OCI-LY7 (cell line): ENCODE measurements at regions not wholly inside any gene's neighbourhood (a gene's known extent, or its start where the extent isn't known, plus 50 kb on each side); places are given as distances from the start of the nearest gene placed in this dataset.

ENCODE experiments used
- BruUV-seq: library from RNA; stranded (reverse); fragments of 400-500 nt; replicated peaks from 2 replicates; lab custom pipeline; 2021; lab: Mats Ljungman, UMichigan
- CTCF ChIA-PET: fragments of 300-600 bp; sonication (Branson Sonifier 250); formaldehyde crosslinking; loops from one replicate; lab custom pipeline; 2022; ENCODE audit warnings: antibody characterized with exemption; ENCODE audit not compliant: unreplicated experiment; lab: Charles Lee
- POLR2A ChIA-PET: fragments of 300-600 bp; sonication (Branson Sonifier 250); formaldehyde crosslinking; loops from one replicate; lab custom pipeline; 2022; ENCODE audit warnings: antibody characterized with exemption; lab: Charles Lee
- DNase-seq: peaks from one replicate; pipeline ENCODE4 v3.0.0-alpha.2; 2015; ENCODE audit warnings: low spot score
- H2AFZ ChIP-seq: fragments of 200-600 bp; sonication (generic), shearing (Covaris generic); 2 replicates; pipeline ENCODE4 v1.6.1; 2014; ENCODE audit warnings: mild to moderate bottlenecking, antibody characterized with exemption, low read length, moderate library complexity
- H3K27ac ChIP-seq: fragments of 200-600 bp; sonication (generic); 2 replicates; pipeline ENCODE4 v1.5.1; 2014; ENCODE audit warnings: mixed run types, low read depth, mild to moderate bottlenecking, moderate library complexity, low read length, inconsistent platforms; ENCODE audit not compliant: poor library complexity, severe bottlenecking
- H3K36me3 ChIP-seq: fragments of 200-600 bp; sonication (generic); 2 replicates; pipeline ENCODE4 v1.6.1; 2014; ENCODE audit warnings: mild to moderate bottlenecking, antibody characterized with exemption, low read length, moderate library complexity, mixed read lengths; ENCODE audit not compliant: insufficient read depth
- H3K4me1 ChIP-seq: fragments of 200-600 bp; sonication (generic); 2 replicates; pipeline ENCODE4 v1.5.1; 2014; ENCODE audit warnings: mild to moderate bottlenecking, low read length; ENCODE audit not compliant: insufficient read depth, poor library complexity, severe bottlenecking
- H3K4me2 ChIP-seq: fragments of 200-600 bp; sonication (generic); 2 replicates; pipeline ENCODE4 v1.6.1; 2014; ENCODE audit warnings: mild to moderate bottlenecking, low read length
- H3K4me3 ChIP-seq: fragments of 200-600 bp; sonication (generic); 2 replicates; pipeline ENCODE4 v1.5.1; 2014; ENCODE audit warnings: mild to moderate bottlenecking, low read depth, low read length; ENCODE audit not compliant: poor library complexity, severe bottlenecking
- H3K79me2 ChIP-seq: fragments of 200-600 bp; sonication (generic); 2 replicates; pipeline ENCODE4 v1.6.1; 2016; ENCODE audit warnings: low read depth, mild to moderate bottlenecking, low read length, moderate library complexity, mixed read lengths; ENCODE audit not compliant: insufficient read depth
- H3K9me2 ChIP-seq: fragments of 200-600 bp; sonication (generic); 2 replicates; pipeline ENCODE4 v1.6.1; 2016; ENCODE audit warnings: mild to moderate bottlenecking, low read length, mixed read lengths; ENCODE audit not compliant: insufficient read depth
- H3K9me3 ChIP-seq: fragments of 200-600 bp; sonication (generic); 2 replicates; pipeline ENCODE4 v1.6.1; 2014; ENCODE audit warnings: mild to moderate bottlenecking, mixed run types, low read length, mixed read lengths
- H4K20me1 ChIP-seq: fragments of 200-600 bp; sonication (generic); 2 replicates; pipeline ENCODE4 v1.6.1; 2014; ENCODE audit warnings: mild to moderate bottlenecking, antibody characterized with exemption, low read length, moderate library complexity, mixed read lengths; ENCODE audit not compliant: insufficient read depth
- CTCF ChIP-seq: fragments of 200-600 bp; sonication (generic); conservative IDR thresholded peaks from 2 replicates; pipeline ENCODE4 v1.5.1; 2014; ENCODE audit warnings: mild to moderate bottlenecking, antibody characterized with exemption, low read length, moderate library complexity, mixed read lengths
- EZH2phosphoT487 ChIP-seq: fragments of 200-600 bp; sonication (generic); IDR thresholded peaks from 2 replicates; pipeline ENCODE4 v1.6.1; 2018; ENCODE audit warnings: low read depth, borderline replicate concordance, mild to moderate bottlenecking, mixed run types, antibody characterized with exemption, low read length, moderate library complexity, mixed read lengths
- intact Hi-C: fragments of 100-400 bp; cut with micrococcal nuclease; formaldehyde crosslinking; loops from one replicate; pipeline ENCODE4 v1.10.0; 2022; ENCODE audit not compliant: unreplicated experiment

- Histone ChIP-seq H3K4me2 (no peak overlapping the region), H4K20me1 (no peaks in the 10 kb centered on the region), H2AFZ (no peak overlapping the region), H3K79me2 (no peaks in the 10 kb centered on the region), H3K9me2 (no peaks in the 10 kb centered on the region), H3K36me3 (no peaks in the 10 kb centered on the region), H3K9me3 (no peaks in the 10 kb centered on the region), H3K4me3 (no peak overlapping the region), H3K4me1 (no peaks in the 10 kb centered on the region), H3K27ac (no peak overlapping the region)
- intact Hi-C loops, result no loop called here
- POLR2A ChIA-PET, result interaction anchor here (0.8 to 2.3 kb wide), 3 partner anchors 8 to 20 kb away, joined by 3 to 9 read pairs (median 4); no protein-coding TSS in a partner anchor
- no peak for DNase-seq
- TF ChIP-seq EZH2phosphoT487 (no peak), CTCF (no peak)
- no TSS peak for BruUV-seq
- CTCF ChIA-PET, result no interaction called here
These were observed 521.5 kb downstream of the PDCD6IP start for GRCh38 chr3:34319881-34320280.

GRCh38 chr3:34323517-34323916 lies 525.1 kb downstream of the PDCD6IP start:
- BruUV-seq, result no TSS peak
- no peak for DNase-seq
- no peak for TF ChIP-seq EZH2phosphoT487
- no peak for TF ChIP-seq CTCF
- Histone ChIP-seq H3K4me2 (no peak overlapping the region), H3K9me3 (no peaks in the 10 kb centered on the region), H3K4me3 (no peak overlapping the region), H3K27ac (no peak overlapping the region), H3K4me1 (no peaks in the 10 kb centered on the region), H4K20me1 (no peaks in the 10 kb centered on the region), H2AFZ (no peak overlapping the region), H3K9me2 (no peaks in the 10 kb centered on the region), H3K36me3 (no peaks in the 10 kb centered on the region), H3K79me2 (no peaks in the 10 kb centered on the region)
- ChIA-PET CTCF (no interaction called here), POLR2A (no interaction called here)
- intact Hi-C loops, result no loop called here

GRCh38 chr3:34346656-34347055 lies 548.2 kb downstream of the PDCD6IP start:
- CTCF ChIA-PET, result no interaction called here
- no peak for DNase-seq
- intact Hi-C loops, result no loop called here

More at GRCh38 chr3:34346656-34347055, 548.2 kb downstream of the PDCD6IP start:
- no peaks in the 10 kb centered on the region for H3K9me2 ChIP-seq
- H3K9me3 ChIP-seq, result no peaks in the 10 kb centered on the region
- BruUV-seq, result no TSS peak
- POLR2A ChIA-PET, result interaction anchor here (0.6 kb wide), 1 partner anchor 330 kb away, joined by 9 read pairs; no protein-coding TSS in a partner anchor
- H3K4me3 ChIP-seq, result no peak overlapping the region
- no peaks in the 10 kb centered on the region for H3K79me2 ChIP-seq
- no peaks in the 10 kb centered on the region for H4K20me1 ChIP-seq
- no peak overlapping the region for H3K27ac ChIP-seq
- no peak overlapping the region for H3K4me2 ChIP-seq
- no peaks in the 10 kb centered on the region for H3K4me1 ChIP-seq
- H3K36me3 ChIP-seq, result no peaks in the 10 kb centered on the region
- no peak overlapping the region for H2AFZ ChIP-seq
- TF ChIP-seq CTCF, result no peak
- no peak for TF ChIP-seq EZH2phosphoT487
